Endodermal cell (in vitro differentiated cells): ENCODE measurements at regions not wholly inside any gene's neighbourhood (a gene's known extent, or its start where the extent isn't known, plus 50 kb on each side); places are given as distances from the start of the nearest gene placed in this dataset.

Experiments used
- DNase-seq: peaks from one replicate; pipeline ENCODE4 v3.0.0-alpha.2; 2017
- H3K27ac ChIP-seq: 2 replicates; pipeline ENCODE4 v1.5.1; 2013; ENCODE audit warnings: mild to moderate bottlenecking, low read depth, low read length, moderate library complexity
- H3K27me3 ChIP-seq: 2 replicates; pipeline ENCODE4 v1.6.1; 2013; ENCODE audit warnings: mild to moderate bottlenecking, low read length, moderate library complexity; ENCODE audit not compliant: insufficient read depth, control insufficient read depth, poor library complexity, severe bottlenecking
- H3K36me3 ChIP-seq: 2 replicates; pipeline ENCODE4 v1.7.0; 2013; ENCODE audit warnings: mild to moderate bottlenecking, low read length, moderate library complexity; ENCODE audit not compliant: control insufficient read depth, insufficient read depth
- H3K4me1 ChIP-seq: one replicate; pipeline ENCODE4 v1.7.0; 2013; ENCODE audit warnings: low read length; ENCODE audit not compliant: control insufficient read depth, insufficient read depth
- H3K4me3 ChIP-seq: 2 replicates; pipeline ENCODE4 v1.5.1; 2013; ENCODE audit warnings: mild to moderate bottlenecking, low read length, moderate library complexity
- H3K9ac ChIP-seq: 2 replicates; pipeline ENCODE4 v1.6.1; 2013; ENCODE audit warnings: mild to moderate bottlenecking, low read length, moderate library complexity; ENCODE audit not compliant: poor library complexity, severe bottlenecking; ENCODE audit errors: extremely low read depth
- H3K9me3 ChIP-seq: 2 replicates; pipeline ENCODE4 v1.6.1; 2013; ENCODE audit warnings: mild to moderate bottlenecking, low read length, moderate library complexity; ENCODE audit not compliant: control insufficient read depth
- H3K27ac Mint-ChIP-seq: 2 replicates; pipeline ENCODE4 v1.8.0; 2020; ENCODE audit warnings: mixed read lengths
- H3K27me3 Mint-ChIP-seq: 2 replicates; pipeline ENCODE4 v1.8.0; 2021; ENCODE audit warnings: mild to moderate bottlenecking, mixed read lengths; ENCODE audit not compliant: insufficient read depth
- H3K36me3 Mint-ChIP-seq: 2 replicates; pipeline ENCODE4 v1.8.0; 2020; ENCODE audit warnings: low read depth, mixed read lengths
- H3K4me1 Mint-ChIP-seq: 2 replicates; pipeline ENCODE4 v1.8.0; 2020; ENCODE audit warnings: mixed read lengths
- H3K4me3 Mint-ChIP-seq: 2 replicates; pipeline ENCODE4 v1.8.0; 2020; ENCODE audit warnings: mild to moderate bottlenecking, moderate library complexity, mixed read lengths
- H3K9me3 Mint-ChIP-seq: 2 replicates; pipeline ENCODE4 v1.8.0; 2020; ENCODE audit warnings: mild to moderate bottlenecking, mixed read lengths
- CTCF ChIP-seq: fragments of 200-600 bp; sonication (generic); conservative IDR thresholded peaks from 2 replicates; pipeline ENCODE4 v1.5.0; 2021; ENCODE audit warnings: antibody characterized with exemption, mild to moderate bottlenecking
- WGBS, 2 experiments: methylation state at CpG; one replicate each; pipeline versions ENCODE4 v1.1.5 to v1.1.7; 2013; ENCODE audit warnings: missing lambda C conversion rate in 2 of 2, mixed read lengths in 1 of 2; ENCODE audit not compliant: insufficient coverage in 1 of 2, insufficient read length in 1 of 2; 5-methylcytosine and 5-hydroxymethylcytosine counted together

- peaks cover 3% of the 10 kb centered on the region for H3K27me3 Mint-ChIP-seq
- no peak overlapping the region for H3K9ac ChIP-seq
- no peak overlapping the region for H3K4me3 ChIP-seq
- no peak for DNase-seq
- H3K27me3 ChIP-seq, result no peaks in the 10 kb centered on the region
- H3K4me3 Mint-ChIP-seq, result no peak overlapping the region
- H3K4me1 ChIP-seq, result no peaks in the 10 kb centered on the region
- no peaks in the 10 kb centered on the region for H3K36me3 ChIP-seq
- peaks cover 3% of the 10 kb centered on the region for H3K9me3 ChIP-seq
- H3K9me3 Mint-ChIP-seq, result peaks cover 6% of the 10 kb centered on the region
- 90 to 100% methylated on average over 1 to 2 of the region's 2 CpGs for whole genome bisulfite sequencing, 2 experiments
- no peak overlapping the region for H3K27ac ChIP-seq
- no peak overlapping the region for H3K27ac Mint-ChIP-seq
- peaks cover 7% of the 10 kb centered on the region for H3K4me1 Mint-ChIP-seq
- TF ChIP-seq CTCF, result no peak
- no peaks in the 10 kb centered on the region for H3K36me3 Mint-ChIP-seq
These were observed 81.3 kb upstream of the ABI3BP start for GRCh38 chr3:101074518-101074917.

GRCh38 chr3:101072300-101072699 lies 79.1 kb upstream of the ABI3BP start:
- Histone ChIP-seq H3K27ac (no peak overlapping the region), H3K4me1 (no peaks in the 10 kb centered on the region), H3K9me3 (peaks cover 3% of the 10 kb centered on the region), H3K27me3 (no peaks in the 10 kb centered on the region), H3K9ac (no peak overlapping the region), H3K36me3 (no peaks in the 10 kb centered on the region), H3K4me3 (no peak overlapping the region)
- Mint-ChIP-seq H3K9me3 (peaks cover 6% of the 10 kb centered on the region), H3K36me3 (no peaks in the 10 kb centered on the region), H3K27me3 (peaks cover 3% of the 10 kb centered on the region), H3K27ac (no peak overlapping the region), H3K4me3 (no peak overlapping the region), H3K4me1 (peaks cover 9% of the 10 kb centered on the region)
- no peak for DNase-seq
- no peak for TF ChIP-seq CTCF
- WGBS, 2 experiments, result 98 to 100% methylated on average over 1 to 3 of the region's 4 CpGs

- Histone ChIP-seq H3K4me1 (no peaks in the 10 kb centered on the region), H3K9me3 (peaks cover 3% of the 10 kb centered on the region), H3K36me3 (no peaks in the 10 kb centered on the region), H3K4me3 (peak overlapping the region; percentile 8), H3K27ac (no peak overlapping the region), H3K27me3 (no peaks in the 10 kb centered on the region), H3K9ac (no peak overlapping the region)
- Mint-ChIP-seq H3K4me1 (peaks cover 9% of the 10 kb centered on the region), H3K9me3 (peaks cover 6% of the 10 kb centered on the region), H3K36me3 (no peaks in the 10 kb centered on the region), H3K4me3 (no peak overlapping the region), H3K27ac (no peak overlapping the region), H3K27me3 (peaks cover 3% of the 10 kb centered on the region)
- TF ChIP-seq CTCF, result no peak
- no peak for DNase-seq
These were observed 77.5 kb upstream of the ABI3BP start for GRCh38 chr3:101070799-101071121.
